HepG2 (cell line): ENCODE measurements at regions not wholly inside any gene's neighbourhood (a gene's known extent, or its start where the extent isn't known, plus 50 kb on each side); places are given as distances from the start of the nearest gene placed in this dataset.
A peak's percentile ranks its signal among the peaks of the same experiment; 100 is the strongest.

Source experiments
- CCDC6 ChIP-seq: sonication (generic); formaldehyde crosslinking; IDR thresholded peaks from 2 replicates; pipeline ENCODE4 v1.8.1; 2022; ENCODE audit warnings: mild to moderate bottlenecking, missing genetic modification reagents, moderate library complexity
- EP300 ChIP-seq, 3 experiments: sonication (generic) in 1 of 3; formaldehyde crosslinking in 1 of 3; IDR thresholded peaks; 2 replicates each; pipeline versions ENCODE4 v1.5.1 to v1.6.1; 2011 to 2020; ENCODE audit warnings: low read depth in 2 of 3, low read length in 2 of 3, borderline replicate concordance in 1 of 3, improper control_type of control experiment in 1 of 3, mild to moderate bottlenecking in 1 of 3, missing genetic modification reagents in 1 of 3, moderate library complexity in 1 of 3
- HES4 ChIP-seq: sonication (generic); formaldehyde crosslinking; IDR thresholded peaks from 2 replicates; pipeline ENCODE4 v1.9.0; 2021; ENCODE audit warnings: mild to moderate bottlenecking, missing genetic modification reagents, borderline replicate concordance
- HINFP ChIP-seq: sonication (generic); formaldehyde crosslinking; IDR thresholded peaks from 2 replicates; pipeline ENCODE4 v1.4.0; 2020; ENCODE audit warnings: low read depth, mild to moderate bottlenecking, missing genetic modification reagents
- HNRNPL ChIP-seq: fragments of 200-400 bp; formaldehyde crosslinking; IDR thresholded peaks from 2 replicates; pipeline ENCODE4 v1.6.1; 2017; ENCODE audit warnings: mild to moderate bottlenecking, low read depth, low read length
- KDM6A ChIP-seq: IDR thresholded peaks from 2 replicates; pipeline ENCODE4 v1.6.1; 2016; ENCODE audit warnings: low read depth
- MXI1 ChIP-seq: IDR thresholded peaks from 3 replicates; pipeline ENCODE4 v1.6.1; 2012; ENCODE audit warnings: low read depth, low read length, inconsistent platforms, borderline replicate concordance
- MYPOP ChIP-seq: sonication (generic); formaldehyde crosslinking; IDR thresholded peaks from 2 replicates; pipeline ENCODE4 v1.8.1; 2023; ENCODE audit warnings: mild to moderate bottlenecking, moderate library complexity, missing genetic modification reagents
- NR2F2 ChIP-seq: IDR thresholded peaks from 2 replicates; pipeline ENCODE4 v1.6.1; 2012; ENCODE audit warnings: low read depth, inconsistent platforms, borderline replicate concordance
- PAXIP1 ChIP-seq: sonication (generic); formaldehyde crosslinking; conservative IDR thresholded peaks from 2 replicates; pipeline ENCODE4 v1.4.0; 2020; ENCODE audit warnings: mild to moderate bottlenecking, missing genetic modification reagents, moderate library complexity
- POLR2AphosphoS5 ChIP-seq: IDR thresholded peaks from 2 replicates; pipeline ENCODE4 v1.6.1; 2012; ENCODE audit warnings: low read depth, low read length
- RAD21 ChIP-seq: fragments of 450-650 bp; formaldehyde crosslinking; IDR thresholded peaks from 2 replicates; pipeline ENCODE4 v1.5.0; 2020; ENCODE audit warnings: mild to moderate bottlenecking
- RARA ChIP-seq: IDR thresholded peaks from 2 replicates; pipeline ENCODE4 v1.6.1; 2016; ENCODE audit warnings: missing genetic modification reagents, missing compliant biosample characterization
- RBFOX2 ChIP-seq: fragments of 200-400 bp; formaldehyde crosslinking; IDR thresholded peaks from 2 replicates; pipeline ENCODE4 v1.6.1; 2017; ENCODE audit warnings: low read depth, mild to moderate bottlenecking, low read length
- SAP130 ChIP-seq: IDR thresholded peaks from 2 replicates; pipeline ENCODE4 v1.6.1; 2016; ENCODE audit warnings: low read depth
- SNAPC2 ChIP-seq: sonication (generic); formaldehyde crosslinking; IDR thresholded peaks from 2 replicates; pipeline ENCODE4 v1.8.1; 2022; ENCODE audit warnings: mild to moderate bottlenecking, missing genetic modification reagents
- TARDBP ChIP-seq: sonication (generic); formaldehyde crosslinking; IDR thresholded peaks from 2 replicates; pipeline ENCODE4 v1.8.0; 2022; ENCODE audit warnings: mild to moderate bottlenecking, missing genetic modification reagents
- TMF1 ChIP-seq: sonication (generic); formaldehyde crosslinking; IDR thresholded peaks from 2 replicates; pipeline ENCODE4 v1.8.1; 2022; ENCODE audit warnings: low read depth, missing genetic modification reagents
- ZNF343 ChIP-seq: sonication (generic); formaldehyde crosslinking; IDR thresholded peaks from 2 replicates; pipeline ENCODE4 v1.4.0; 2020; ENCODE audit warnings: mild to moderate bottlenecking, missing genetic modification reagents
- ZNF713 ChIP-seq: sonication (generic); formaldehyde crosslinking; IDR thresholded peaks from 2 replicates; pipeline ENCODE4 v1.4.0; 2020; ENCODE audit warnings: mild to moderate bottlenecking, missing genetic modification reagents
- ZSCAN25 ChIP-seq: sonication (generic); formaldehyde crosslinking; IDR thresholded peaks from 2 replicates; pipeline ENCODE4 v1.8.0; 2022; ENCODE audit warnings: mild to moderate bottlenecking, missing genetic modification reagents

GRCh38 chr9:129460323-129461261 lies 160.3 kb downstream of the C9orf50 start (continued):
- peak; percentile 53; the same call in 1 of the 2 replicates for TF ChIP-seq KDM6A (CRISPR knock-in tag)
- TF ChIP-seq MYPOP (CRISPR knock-in tag) = peak; percentile 42; the same call in 1 of the 2 replicates
- TF ChIP-seq HES4 (CRISPR knock-in tag) = 0 out of 2 replicates have a peak, but pooled peaks have one; percentile 18
- TF ChIP-seq ZNF713 = no peak
- TF ChIP-seq SAP130 (CRISPR knock-in tag) = peak; percentile 53
- 0 out of 2 replicates have a peak, but pooled peaks have one; percentile 20 for TF ChIP-seq SNAPC2 (CRISPR knock-in tag)
- peak; percentile 92; the same call in 2 of the 3 replicates for TF ChIP-seq MXI1
- peak; percentile 47; the same call in 1 of the 2 replicates for TF ChIP-seq TARDBP
- peak; percentile 87; the same call in 1 of the 2 replicates for TF ChIP-seq ZSCAN25 (CRISPR knock-in tag)
- TF ChIP-seq ZNF343 (CRISPR knock-in tag) = peak; percentile 59; the same call in 1 of the 2 replicates
- TF ChIP-seq HINFP = peak; percentile 1; the same call in 1 of the 2 replicates
- TF ChIP-seq HNRNPL = peak; percentile 81
- 0 out of 2 replicates have a peak, but pooled peaks have one; percentile 30 for TF ChIP-seq CCDC6
- TF ChIP-seq POLR2AphosphoS5 = peak; percentile 61
- peak; percentile 44; the same call in 1 of the 2 replicates for TF ChIP-seq TMF1 (CRISPR knock-in tag)
- 0 out of 2 replicates have a peak, but pooled peaks have one; percentile 38 for TF ChIP-seq NR2F2
- peak; percentile 76 for TF ChIP-seq PAXIP1 (CRISPR knock-in tag)
- TF ChIP-seq RARA = peak; percentile 73
- peak in 1 of 2 experiments; percentile 78; a peak in 3 of 4 replicates for TF ChIP-seq EP300 (IDR thresholded peaks at IDR 0.05; ENCODE audit: low read depth in 2 of 2, low read length in 2 of 2)
- TF ChIP-seq EP300 (CRISPR knock-in tag; IDR thresholded peaks at IDR 0.05; ENCODE audit: borderline replicate concordance) = no peak
- peak; percentile 78 for TF ChIP-seq RBFOX2
- peak; percentile 78 for TF ChIP-seq RAD21
